Stimulated activated naive CD4-positive, alpha-beta T cell (primary cell): ENCODE measurements at regions not wholly inside any gene's neighbourhood (a gene's known extent, or its start where the extent isn't known, plus 50 kb on each side); places are given as distances from the start of the nearest gene placed in this dataset.

Source experiments
- DNase-seq, 6 experiments: peaks; one replicate each; lab custom pipeline; 2025; lab: John Stamatoyannopoulos, UW

- no peak for DNase-seq
Measured at GRCh38 chr17:5635949-5636348, 51.6 kb upstream of the NLRP1 start.

GRCh38 chr17:5638596-5638995, 54.3 kb upstream of the NLRP1 start:
- no peak for DNase-seq

GRCh38 chr17:5640726-5641125, 56.4 kb upstream of the NLRP1 start:
- DNase-seq = no peak

DNA sequence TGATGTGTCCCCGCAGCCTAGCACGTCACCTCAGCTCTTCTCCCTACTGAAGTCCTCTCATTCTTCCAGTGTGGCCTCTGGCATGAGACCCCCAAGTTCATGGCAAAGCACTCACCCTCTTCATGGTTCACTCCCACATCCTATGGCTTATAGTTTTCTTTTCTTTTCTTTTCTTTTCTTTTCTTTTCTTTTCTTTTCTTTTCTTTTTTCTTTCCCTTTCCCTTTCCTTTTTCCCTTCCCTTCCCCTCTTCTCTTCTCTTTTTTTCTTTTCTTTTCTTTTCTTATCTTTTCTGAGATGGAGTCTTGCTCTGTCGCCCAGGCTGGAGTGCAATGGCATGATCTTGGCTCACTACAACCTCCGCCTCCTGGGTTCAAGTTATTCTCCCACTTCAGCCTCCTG, 58.4 kb upstream of the NLRP1 start:
- DNase-seq = no peak

- DNase-seq = no peak
Measured at GRCh38 chr17:5644065-5644464, 59.8 kb upstream of the NLRP1 start.

DNA sequence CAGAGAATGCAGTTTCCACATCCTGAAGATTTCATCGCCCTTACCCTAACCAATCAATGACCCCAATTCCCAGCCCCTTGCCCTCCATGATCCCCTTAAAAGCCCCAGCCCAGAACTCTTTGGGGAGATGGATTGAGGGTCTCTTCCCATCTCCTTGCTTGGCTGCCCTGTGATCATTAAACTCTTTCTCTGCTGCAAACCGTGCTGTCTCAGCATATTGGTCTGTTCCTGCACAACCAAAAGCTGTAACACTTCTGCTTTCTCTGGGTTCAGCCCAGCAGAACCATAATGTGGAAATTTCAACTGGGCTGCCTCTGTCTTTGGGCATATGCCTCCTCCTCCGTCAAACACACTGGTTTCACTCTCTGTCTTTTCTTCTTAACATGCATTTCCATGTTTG, 67.0 kb upstream of the NLRP1 start:
- DNase-seq = no peak

DNA sequence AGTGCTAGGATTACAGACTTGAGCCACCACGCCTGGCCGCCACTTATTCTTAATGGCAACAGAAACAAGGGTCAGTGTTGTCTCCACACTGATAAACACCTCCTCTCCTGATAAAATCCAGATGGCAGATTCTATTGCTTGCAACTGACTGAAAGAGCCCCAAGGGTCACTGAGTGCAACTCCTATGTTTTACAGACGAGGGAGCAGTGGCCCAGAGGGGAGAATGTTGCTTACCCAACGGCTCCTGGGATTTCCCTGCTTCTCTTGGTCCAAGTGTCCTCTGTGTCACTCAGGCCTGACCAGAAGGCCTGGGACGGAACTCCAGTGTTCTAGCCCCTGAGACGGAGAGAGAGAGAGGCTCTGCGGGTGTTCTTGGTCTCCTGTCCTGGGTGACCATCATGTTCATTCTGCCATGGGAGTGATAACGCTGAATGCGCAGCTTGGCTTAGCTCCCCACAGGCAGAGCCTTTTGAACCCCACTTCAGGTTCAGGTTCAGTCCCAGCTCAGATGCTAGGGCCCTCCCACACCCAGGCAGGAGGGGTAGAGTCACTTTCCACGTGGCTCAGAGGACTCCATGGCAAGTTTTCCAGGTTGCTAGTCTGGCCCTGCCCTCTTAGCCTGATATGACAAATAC, 77.3 kb upstream of the NLRP1 start:
- no peak for DNase-seq

DNA sequence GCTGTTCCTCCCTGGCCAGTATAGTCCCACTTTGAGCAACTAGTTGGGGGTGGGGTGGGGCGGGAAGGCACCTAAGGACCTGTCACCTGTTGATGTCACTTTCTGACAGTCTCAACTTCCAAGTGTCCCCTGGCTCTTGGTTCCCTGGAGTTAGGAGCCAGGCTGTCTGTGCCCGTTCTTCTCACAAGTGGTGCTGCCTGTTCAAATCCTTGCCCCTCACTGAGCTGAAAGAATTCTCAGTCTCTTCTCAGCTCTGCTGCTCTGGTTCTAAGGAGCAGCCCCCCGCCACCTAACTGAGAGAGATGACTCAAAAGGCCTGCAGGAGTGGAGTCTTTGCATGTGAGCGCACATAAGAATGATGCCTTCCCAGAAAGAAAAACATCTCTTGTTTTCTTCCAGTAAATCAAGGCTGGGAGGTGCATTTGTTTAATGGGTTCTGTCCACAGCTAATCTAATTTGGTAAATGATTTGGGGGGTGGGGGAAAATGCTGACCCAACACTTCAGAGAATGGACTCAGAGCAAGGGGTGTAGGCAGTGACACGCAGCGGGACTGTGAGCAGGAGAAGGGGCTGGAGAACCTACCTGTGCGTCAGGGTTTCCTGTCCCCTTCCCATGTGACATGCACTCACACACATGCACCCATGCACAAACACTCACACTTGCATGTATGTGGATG, 78.2 kb upstream of the NLRP1 start:
- no peak for DNase-seq

DNA sequence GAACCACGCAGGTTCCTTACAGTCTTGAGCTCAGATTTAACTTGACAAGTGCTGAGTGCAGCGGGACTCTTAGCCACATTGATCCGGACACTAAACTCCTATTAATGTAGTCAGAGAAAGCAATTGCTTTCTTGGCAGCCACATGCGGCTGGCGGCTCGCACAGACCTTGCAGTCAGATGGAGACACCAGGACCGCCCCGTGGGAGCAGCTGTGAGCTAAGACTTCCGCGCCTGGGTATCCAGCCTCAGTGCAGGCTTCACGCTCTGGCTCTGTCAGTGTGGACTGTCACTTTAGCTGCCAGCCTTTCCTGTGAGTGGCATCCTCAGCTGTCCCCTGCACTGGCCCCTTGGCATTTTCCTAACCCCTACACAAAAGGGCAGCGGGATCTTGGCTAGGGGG, 80.9 kb upstream of the NLRP1 start:
- no peak for DNase-seq

- no peak for DNase-seq
Measured at GRCh38 chr17:5667871-5668270, 83.6 kb upstream of the NLRP1 start.

GRCh38 chr17:5668557-5669138, 84.3 kb upstream of the NLRP1 start:
- no peak for DNase-seq

GRCh38 chr17:5669191-5669590, 84.9 kb upstream of the NLRP1 start:
- no peak for DNase-seq

DNA sequence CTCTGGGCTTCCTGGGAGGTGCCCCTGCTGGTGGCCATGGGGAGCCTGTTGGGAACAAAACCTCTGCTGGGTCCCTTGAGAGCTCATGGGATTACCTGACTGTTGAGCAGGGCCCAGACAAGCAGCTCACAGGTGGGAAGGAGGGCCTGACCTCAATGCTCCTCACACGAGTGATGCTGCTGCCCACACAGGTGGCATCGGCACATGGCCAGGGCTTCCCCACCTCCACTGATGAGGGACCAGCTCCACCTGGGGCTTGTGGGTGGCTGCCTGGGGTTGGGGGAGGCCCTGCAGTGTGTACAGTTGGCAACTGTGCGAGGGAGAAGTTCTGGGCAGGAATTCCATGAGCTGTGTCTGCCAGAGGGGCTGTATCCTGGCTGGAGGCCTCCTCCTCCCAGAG, 87.8 kb upstream of the NLRP1 start:
- DNase-seq = no peak

- no peak for DNase-seq
Measured at GRCh38 chr17:5672815-5673430, 88.6 kb upstream of the NLRP1 start.

- DNase-seq = no peak
Measured at GRCh38 chr17:5675625-5676421, 91.5 kb upstream of the NLRP1 start.

GRCh38 chr17:5677620-5678019, 93.3 kb upstream of the NLRP1 start:
- no peak for DNase-seq

DNA sequence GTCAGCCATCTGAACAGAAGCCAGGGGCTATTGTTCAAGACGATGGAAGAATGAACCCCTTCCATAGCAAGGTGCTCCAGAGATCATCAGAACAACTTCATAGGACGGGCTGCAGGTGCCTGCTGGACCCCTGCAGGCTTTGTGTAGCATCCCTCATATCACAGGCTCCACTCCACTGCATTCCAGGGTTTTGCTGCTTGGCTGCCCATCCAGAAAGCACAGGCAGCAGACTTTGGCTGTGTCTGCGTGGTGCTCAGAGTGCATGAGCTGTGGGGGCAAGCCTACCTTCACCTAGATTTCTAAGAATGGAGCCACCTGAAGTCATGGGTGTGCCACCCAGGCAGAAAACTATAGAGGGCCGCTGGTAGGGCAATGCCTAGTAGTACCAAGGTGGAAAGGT, 93.9 kb upstream of the NLRP1 start:
- no peak for DNase-seq

DNA sequence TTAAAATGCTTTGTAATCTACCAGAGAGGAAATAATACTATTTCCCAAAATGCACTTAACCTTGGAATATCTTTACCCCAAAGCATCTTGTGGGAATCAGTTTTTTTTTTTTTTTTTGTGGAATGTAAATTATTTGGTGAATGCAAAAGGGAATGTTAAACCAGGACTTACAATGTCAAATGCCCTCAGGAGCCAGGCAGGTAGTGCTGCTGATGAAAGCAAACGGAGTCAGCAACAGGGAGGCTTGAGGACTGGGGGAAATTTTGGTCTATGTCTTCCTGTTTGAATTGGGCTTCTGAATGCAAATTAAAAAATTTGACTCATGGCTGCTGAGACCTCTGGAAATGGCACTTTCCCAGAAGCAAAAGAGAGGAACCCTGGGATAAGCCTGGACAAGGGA, 96.5 kb upstream of the NLRP1 start:
- DNase-seq = no peak

- no peak for DNase-seq
Measured at GRCh38 chr17:5683241-5683640, 98.9 kb upstream of the NLRP1 start.

- no peak for DNase-seq
Measured at GRCh38 chr17:5686074-5686635, 101.8 kb upstream of the NLRP1 start.

- DNase-seq = no peak
Measured at GRCh38 chr17:5687646-5688045, 103.3 kb upstream of the NLRP1 start.

- DNase-seq = no peak
Measured at GRCh38 chr17:5693821-5694220, 109.5 kb upstream of the NLRP1 start.
